Left hindlimb (tissue), 1 donor: ENCODE measurements at regions not wholly inside any gene's neighbourhood (a gene's known extent, or its start where the extent isn't known, plus 50 kb on each side); places are given as distances from the start of the nearest gene placed in this dataset.
"Not testable (repeated sequence)": the region's sequence is repeated elsewhere in the genome, so short reads cannot be mapped to it uniquely, and the experiment has no call there.

Source experiments
- DNase-seq: peaks from one replicate; pipeline ENCODE4 v3.0.0-alpha.2; 2018

DNA sequence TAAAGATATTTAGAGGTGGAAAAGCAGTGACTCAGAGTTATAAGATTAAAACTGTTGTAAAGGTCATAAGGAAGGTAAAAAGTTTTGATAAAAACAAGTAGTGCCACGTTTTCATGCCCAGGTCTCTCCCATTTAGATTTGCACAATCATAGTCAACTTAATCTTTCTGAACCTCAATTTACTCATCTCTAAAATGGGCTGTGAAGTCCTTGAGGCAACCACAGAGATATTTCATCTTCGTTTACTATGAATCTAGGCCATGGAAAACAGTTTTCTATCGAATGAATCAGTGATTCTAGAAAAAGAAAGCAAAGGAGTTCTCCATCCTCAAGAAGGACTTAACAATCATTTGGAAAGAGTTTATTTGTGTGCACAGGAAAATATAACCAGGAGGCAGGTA, 190.2 kb downstream of the EDN1 start:
- no peak for DNase-seq

DNA sequence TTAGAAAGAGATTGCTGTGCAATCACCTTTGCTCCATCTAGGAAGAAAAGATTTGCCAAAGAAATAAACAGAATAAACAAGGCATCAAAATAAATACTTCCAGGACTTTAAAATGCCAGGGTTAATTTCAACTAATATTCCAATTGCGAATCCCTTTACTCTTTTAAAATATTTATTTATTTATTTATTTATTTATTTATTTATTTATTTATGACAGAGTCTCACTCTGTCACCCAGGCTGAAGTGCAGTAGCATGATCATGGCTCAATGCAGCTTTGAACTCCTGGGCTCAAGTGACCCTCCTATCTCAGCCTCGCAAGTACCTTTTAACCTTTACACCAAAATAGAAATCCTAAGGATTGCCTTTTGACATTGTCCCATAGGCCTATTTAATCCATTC, 191.1 kb downstream of the EDN1 start:
- no peak for DNase-seq

DNA sequence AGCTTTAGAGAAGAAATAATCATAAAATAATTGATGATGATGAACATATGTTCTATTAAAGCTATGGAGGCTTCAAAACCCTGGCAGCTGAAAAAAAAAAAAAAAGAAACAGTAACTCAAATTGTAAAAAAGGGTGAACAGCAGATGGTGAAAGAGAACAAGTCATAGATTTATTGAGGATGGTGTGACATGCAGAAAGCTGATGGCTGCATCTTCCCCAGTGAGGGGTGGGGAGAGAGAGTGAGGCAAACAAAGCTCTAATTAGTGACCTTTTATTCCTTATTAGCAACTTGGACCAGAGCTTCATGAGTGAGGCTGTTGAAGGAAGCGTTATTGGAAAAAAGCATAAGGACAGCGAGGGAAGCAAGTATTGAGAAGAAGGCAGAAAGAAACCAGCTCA, 191.7 kb downstream of the EDN1 start:
- no peak for DNase-seq

DNA sequence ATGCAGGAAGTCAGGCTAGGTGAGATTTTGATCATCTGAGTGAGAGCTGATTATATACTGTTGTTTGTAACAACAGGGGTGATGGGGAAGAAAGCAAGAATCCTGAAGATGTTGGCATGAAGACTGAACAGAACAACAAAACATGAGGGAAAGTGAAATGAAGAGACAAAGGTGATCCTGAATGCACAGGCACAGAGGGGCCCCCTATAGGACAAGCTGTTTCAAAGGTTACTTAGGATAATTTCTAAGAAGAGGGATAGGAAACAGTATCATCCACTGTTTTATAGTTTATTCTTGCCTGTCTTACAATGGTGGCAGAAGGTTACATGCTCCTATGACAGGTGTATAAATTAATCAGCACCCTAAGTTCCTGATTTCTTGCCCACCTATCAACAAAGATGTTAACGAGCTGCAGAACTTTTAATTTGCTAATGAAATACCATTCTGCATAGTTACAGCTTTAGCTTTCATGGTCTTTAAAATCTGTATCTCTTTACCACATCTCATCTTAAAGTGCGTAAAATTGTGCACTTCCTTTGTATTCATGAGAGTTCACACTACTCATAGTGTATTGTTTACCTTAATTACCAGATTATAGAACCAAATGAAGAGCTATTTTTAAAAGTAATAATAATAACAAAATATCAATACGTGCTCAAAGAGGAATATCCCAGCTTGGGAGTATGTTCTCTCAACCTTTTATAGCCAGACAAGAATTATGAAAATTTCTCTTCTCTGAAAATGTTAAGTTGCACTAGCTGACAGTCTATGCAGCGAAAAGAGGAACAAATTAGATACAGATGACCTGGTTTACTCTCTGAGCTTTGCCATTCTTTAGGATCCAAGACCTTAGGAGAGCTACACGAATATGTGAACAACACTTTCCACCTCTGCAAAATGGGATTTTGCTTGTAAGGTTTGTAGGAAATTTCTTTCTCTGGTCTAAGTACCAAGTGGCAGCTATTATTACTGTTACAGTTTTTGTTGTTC, 192.5 kb downstream of the EDN1 start:
- DNase-seq: no peak

DNA sequence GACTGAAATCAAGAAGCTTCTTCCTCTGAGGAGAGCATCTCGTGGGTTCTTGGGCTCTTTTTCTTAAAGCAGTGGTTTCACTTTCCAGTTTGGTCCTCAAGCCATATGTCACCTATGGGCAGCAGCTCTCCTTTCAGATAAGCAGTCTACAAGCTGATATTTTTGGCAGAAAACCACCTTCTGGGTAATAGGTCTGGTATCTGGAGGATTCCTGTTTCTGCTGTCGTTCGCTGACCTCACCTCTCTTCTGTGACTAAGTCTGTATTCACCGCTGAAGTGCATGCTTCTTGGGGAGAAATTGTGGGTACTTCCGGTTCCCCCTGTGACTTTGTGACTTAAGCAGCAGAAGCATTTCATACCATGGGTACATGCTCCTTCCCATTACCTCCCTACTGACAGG, 193.6 kb downstream of the EDN1 start:
- no peak for DNase-seq

DNA sequence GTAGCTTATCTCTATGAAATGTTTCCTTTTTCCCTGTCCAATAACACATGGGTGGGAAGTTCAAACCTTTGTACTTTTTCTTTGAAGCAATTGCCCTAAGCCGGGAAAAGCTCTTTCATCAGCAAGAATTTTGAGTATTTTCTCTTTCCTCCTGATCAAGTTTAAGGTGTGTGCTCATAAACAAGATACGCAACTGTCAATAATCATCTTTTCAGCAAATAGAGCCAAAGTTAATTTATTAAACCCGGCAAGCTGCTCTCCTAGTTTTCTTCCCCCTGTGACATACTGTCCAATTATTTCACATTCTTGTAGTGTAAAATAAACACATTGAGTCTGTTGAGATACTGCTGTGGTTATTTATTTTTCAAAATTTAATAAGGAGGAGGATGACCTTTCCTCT, 194.4 kb downstream of the EDN1 start:
- no peak for DNase-seq

DNA sequence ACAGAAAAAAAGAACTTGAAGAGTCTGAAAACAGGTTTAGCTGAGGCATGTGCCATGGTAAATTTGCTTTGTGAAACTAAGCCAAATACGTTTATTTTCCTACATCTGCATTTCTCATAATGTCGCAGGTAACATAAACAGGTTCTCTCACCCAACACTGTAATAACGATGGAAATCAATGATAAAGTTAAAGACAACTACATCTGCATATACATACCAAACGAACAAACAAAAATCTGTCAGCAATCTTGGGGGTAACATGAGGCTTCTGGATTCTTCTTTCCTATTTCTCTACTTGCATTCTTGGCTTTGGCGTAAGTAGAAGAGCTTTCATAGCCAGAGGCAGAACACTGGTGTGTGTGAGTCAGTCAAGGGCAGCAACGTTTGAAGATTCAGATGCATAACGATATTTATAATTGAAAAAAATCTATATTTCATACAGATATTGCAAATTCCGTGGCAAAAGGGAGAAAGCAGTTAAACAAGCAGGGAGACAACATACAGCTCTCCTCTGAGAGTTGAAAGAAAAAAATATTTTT, 195.1 kb downstream of the EDN1 start:
- DNase-seq: no peak

DNA sequence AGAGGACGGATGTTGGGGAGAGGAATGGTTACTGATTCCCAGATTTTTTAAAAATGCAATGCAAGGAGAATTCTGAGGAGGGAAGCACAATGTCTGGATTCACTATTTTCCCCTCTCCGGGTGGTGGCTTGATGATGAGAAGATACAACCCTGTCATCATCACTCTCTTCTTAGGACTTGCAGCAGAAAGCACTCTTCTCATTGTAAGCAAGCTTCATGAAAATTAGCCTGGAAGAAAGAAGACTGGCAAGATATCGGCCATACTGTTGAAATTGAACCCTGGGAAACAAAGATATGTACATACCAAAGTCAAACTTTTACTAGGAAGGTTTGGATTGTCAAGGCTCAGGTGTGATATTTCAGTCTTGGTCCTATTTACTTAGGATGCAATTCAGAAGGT, 195.7 kb downstream of the EDN1 start:
- no peak for DNase-seq

DNA sequence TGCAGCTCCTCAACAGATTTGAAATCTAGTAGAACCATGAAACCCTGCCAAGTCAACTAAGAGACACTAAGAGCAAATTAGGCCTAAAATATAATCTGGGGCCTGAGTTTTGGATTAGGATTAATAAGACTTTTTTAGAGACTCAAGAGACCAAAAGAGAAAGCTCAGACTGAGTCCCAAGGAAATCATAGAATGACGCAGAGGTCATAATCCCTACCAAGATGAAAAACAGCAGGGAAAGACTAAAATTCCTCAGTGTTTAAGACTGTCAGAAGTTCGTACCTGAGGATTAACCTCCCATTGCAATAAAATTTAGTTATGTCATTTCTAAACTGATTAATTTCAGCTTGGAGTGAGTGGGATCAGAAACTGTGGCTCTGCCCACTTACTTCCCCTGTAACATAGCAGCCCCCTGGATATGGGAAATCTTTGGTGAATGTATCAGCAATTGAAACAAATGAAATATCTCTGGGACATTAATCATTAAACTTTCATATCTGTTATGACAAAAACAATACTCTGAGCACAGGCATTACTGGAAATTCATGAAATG, 200.3 kb downstream of the EDN1 start:
- no peak for DNase-seq

DNA sequence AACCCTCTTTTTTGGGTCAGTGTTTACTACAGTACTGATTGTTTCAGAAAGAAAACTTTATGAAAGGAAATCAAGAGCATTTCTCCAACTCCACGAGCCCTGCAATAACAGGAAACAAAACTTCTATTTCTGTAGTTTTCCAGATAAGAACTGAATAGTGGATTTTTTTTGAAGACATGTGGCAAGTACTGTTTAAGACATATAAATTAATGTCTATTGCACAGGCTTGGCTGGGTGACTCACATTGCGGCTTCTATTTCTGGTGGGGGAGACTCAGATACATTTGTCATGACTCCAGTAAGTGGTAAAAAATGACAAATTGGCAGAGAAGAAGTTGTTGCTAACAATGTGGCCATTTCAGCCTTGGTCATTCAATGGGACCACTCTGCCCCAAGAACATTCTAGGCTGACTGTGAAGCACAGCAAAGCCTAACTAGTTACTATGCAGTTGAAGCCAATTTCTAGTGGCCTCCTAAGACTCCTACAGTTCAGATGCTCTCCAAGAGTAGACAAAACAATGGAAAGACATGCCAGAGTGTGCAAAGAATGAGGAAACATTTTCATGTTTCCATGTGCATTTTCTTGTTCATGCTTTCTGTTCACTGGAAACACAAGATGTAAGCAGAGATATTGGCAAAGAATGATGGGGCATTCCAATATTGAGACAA, 200.9 kb downstream of the EDN1 start:
- no peak for DNase-seq

DNA sequence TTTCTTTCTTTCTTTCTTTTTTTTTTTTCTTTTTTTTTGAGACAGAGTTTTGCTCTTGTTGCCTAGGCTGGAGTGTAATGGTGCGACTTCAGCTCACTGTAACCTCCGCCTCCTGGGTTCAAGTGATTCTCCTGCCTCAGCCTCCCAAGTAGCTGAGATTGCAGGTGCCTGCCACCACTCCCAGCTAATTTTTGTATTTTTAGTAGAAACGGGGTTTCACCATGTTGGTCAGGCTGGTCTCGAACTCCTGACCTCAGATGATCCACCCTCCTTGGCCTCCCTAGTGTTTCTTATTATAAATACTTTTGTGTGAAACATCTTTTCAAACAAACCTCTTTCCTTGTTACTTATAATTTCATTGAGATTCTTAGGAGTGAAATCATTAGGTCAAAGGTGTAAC, 202.8 kb downstream of the EDN1 start:
- DNase-seq: not testable (repeated sequence)

DNA sequence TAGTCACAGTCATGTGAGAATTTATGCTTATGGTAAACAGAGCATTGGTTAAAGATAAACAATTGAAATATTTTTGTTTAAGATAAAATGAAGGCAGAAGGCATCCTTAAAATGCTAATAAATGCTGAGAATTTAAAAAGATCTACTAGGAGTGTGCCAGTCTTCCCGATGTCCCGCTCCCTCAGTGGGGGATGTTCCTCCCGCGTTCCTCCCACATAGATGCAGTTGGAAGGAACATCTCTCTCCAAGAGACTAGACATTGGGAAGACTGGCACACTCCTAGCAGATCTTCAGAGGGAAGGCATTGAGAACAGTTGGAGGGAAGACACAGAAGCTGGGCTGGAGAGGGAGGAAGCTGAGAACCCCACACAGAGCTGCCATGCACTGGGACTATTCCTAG, 203.3 kb downstream of the EDN1 start:
- no peak for DNase-seq

DNA sequence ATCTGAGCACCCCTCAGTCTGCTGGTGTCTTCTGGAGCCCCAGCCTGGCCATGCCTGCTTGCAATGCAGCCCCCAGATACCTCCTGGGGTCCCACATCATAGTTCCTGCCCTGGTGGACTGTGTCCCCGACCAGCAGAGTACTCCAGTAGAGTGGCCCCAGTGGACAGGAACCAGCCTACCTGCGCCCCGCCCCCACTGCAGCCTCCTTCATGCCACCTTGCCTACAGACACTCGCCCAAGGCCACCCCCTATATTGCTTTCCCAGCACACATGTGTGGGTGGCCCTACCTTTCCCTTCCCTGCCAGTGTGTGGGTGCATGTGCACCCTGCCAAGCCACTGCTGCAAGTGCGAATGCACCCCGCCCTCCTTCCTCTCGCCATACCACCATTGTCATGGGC, 204.0 kb downstream of the EDN1 start:
- no peak for DNase-seq

DNA sequence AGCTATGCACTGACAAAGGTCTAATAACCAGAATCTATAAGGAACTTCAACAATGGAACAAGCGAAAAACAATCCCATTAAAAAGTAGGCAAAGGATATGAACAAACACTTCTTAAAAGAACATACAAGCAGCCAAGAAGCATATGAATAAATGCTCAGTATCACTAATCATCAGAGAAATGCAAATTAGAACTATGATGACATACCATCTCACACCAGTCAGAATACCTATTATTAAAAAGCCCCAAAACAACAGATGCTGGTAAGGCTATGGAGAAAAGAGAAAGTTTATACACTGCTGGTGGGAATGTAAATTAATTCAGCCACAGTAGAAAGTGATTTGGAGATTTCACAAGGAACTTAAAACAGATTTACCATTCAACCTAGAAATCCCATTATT, 211.8 kb downstream of the EDN1 start:
- DNase-seq: no peak

DNA sequence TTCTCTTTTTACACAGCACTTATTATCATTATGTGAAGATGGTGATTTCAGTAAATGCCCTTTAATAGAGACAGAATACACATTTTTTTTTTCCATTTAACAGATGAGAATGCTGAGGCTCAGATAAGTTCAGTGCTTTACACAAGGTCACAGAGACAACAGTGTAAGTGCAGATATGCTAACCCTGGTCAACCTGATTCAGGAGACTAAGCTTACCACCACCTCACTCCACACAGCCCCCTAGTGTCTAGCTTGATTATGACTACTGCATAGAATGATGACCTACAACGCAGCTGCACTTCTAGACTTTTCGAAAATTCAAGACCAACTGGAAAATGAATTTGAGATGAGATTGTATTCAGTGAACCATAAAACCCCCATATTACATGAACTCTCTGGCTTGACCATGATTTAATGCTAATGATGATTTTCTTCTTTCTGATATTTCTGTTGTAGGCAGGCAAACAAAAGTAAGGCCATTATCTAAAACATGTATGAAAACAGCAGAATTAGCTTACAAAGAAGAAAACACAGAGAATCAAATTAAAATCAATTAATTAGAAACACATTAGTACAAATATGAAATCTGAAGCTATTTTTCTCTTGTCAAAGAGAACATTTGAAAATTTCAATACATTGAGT, 212.1 kb upstream of the PHACTR1 start:
- no peak for DNase-seq

DNA sequence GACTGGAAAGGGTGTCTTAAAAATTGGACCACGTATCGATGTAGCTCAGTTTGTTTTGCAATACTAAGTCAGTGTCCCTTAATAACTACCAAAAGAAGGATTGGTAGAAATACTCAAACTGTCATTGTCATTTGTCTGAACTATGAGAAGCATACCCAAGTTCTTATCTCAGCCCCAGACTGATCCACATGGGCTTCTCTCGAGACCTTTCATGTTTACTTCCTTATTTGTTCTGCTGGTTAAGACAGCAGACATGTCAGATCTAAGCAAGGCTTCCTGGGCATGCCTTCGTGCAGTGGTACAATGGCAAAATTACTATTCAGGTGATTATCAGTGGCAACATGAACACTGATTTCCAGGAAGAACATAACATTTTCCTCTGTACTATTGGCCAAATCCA, 211.1 kb upstream of the PHACTR1 start:
- no peak for DNase-seq

DNA sequence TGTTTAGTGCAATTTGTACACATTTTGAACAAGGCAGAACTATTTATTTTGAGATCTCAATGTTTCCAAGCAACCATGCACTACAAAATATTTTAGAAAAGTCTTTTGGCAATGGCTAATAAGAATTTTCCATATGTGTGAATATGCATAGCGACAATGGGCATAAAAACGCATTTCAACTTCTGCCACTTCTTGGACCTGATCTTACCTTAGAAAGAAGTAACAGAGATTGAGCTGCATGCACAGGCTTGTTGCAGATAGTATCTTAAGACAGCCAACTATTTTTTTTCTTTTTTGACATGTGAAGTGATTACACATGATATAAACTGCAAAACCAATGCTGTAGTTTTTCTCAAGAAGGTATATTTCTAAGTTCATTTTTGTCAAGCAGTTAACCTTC, 210.4 kb upstream of the PHACTR1 start:
- DNase-seq: no peak

DNA sequence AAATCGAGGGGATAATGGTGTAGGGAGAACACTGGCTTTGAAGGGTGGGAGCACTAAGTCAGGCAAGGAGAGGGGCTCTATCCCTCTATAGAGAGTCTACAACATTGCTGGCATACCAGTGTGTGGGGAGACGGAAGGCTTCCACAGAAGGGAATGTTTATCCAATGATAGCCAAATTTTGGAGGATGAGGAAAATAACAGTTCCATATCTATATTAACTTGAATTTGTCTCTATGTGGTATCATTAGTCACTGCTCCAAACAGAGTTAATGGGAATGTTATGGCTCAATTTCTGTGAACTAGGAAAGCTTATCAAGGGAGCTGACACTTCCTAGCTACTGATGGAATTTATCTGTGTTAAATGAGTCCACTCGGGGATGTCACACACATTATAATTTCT, 208.9 kb upstream of the PHACTR1 start:
- no peak for DNase-seq

DNA sequence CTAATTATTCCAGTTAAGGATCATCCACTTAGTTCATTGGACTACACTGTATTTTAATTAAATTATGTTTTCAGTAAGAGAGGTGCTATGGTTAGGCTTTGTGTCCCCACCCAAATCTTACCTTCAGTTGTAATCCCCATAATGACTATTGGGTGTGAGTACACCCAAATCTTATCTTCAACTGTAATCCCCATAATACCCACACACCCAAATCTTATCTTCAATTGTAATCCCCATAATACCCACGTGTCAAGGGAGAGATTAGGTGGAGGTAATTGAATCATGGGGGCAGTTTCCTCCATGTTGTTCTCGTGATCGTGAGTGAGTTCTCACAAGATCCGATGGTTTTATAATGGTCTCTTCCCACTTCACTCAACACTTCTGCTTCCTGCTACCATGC, 208.0 kb upstream of the PHACTR1 start:
- no peak for DNase-seq

DNA sequence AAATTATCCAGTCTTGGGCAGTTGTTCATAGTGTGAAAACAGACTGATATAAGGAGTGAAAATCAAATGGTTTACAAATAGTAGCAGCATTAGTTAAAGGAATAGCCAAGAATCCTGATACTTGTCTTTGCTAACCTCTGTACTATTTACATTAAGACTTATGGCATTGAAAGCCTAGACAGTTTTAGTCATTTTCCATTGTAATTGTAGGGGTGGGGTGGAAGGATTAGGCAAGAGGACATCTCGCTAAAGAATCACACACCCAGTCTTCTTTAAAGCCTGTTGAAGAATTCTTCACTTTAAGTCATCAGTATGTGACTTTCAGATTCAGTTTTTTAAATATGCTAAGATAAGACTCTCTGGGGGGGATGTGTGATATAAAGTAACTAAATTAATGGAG, 207.5 kb upstream of the PHACTR1 start:
- DNase-seq: no peak

DNA sequence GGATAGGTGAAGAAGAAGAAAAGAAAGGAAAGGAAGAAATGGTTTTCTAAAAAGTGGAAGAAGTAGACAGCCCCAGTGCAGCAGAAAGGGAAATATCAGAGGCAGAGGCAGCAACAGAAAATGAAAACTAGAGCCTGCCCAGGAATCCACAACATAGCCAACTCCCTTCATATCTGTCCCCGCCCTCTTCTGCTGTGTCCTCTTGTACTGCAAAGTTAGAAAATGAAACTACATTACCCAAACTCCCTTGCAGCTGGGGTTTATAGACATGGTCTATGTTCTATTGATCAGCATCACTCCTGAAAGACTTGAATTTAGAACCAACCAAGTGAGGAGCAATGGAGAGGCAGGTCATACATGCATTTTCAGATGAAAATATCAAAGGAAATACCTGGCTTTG, 200.5 kb upstream of the PHACTR1 start:
- no peak for DNase-seq

DNA sequence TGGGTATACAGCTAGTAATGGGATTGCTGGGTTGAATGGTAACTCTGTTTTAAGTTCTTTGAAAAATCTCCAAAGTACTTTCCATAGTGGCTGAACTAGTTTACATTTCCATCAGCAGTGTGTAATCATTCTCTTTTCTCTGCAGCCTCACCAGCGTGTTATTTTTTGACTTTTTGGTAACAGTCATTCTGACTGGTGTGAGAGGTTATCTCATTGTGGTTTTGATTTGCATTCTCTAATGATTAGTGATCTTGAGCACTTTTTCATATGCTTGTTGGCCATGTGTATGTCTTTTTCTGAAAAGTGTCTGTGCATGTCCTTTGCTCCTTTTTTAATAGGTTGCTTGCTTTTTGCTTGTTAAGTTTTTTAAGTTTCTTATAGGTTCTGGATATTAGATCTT, 194.2 kb upstream of the PHACTR1 start:
- no peak for DNase-seq

DNA sequence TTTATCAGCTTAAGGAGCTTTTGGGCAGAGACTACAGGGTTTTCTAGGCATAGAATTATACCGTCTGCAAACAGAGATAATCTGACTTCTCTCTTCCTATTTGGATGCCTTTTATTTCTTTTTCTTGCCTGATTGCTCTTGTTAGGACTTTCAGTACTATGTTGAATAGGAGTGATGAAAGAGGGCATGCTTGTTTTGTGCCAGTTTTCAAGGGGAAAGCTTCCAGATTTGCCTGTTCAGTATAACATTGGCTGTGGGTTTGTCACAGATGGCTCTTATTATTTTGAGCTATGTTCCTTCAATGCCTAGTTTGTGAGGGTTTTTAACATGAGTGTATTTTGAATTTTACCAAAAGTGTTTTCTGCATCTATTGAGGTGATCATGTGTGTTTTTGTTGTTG, 192.8 kb upstream of the PHACTR1 start:
- no peak for DNase-seq
